ENCODE measurements at regions not wholly inside any gene's neighbourhood (a gene's known extent, or its start where the extent isn't known, plus 50 kb on each side); places are given as distances from the start of the nearest gene placed in this dataset.

- TF ChIP-seq POLR2AphosphoS5 (IDR thresholded peaks at IDR 0.05; ENCODE audit: control insufficient read depth, insufficient read depth, low read depth, low read length): no peak
- TF ChIP-seq CTCF (IDR thresholded peaks at IDR 0.05 in 2 of 3, conservative IDR thresholded peaks at IDR 0.05 in 1 of 3; ENCODE audit: insufficient read depth in 2 of 3, low read depth in 1 of 3, low read length in 3 of 3): no peak
- no peak for TF ChIP-seq ZSCAN32 (CRISPR knock-in tag; IDR thresholded peaks at IDR 0.05)
- no peak for TF ChIP-seq RBFOX2 (IDR thresholded peaks at IDR 0.05; ENCODE audit: low read depth, low read length)
- TF ChIP-seq EP400 (IDR thresholded peaks at IDR 0.05): no peak
- no peak for TF ChIP-seq POLR2A (conservative IDR thresholded peaks at IDR 0.05)
- no peak for TF ChIP-seq YY1 (IDR thresholded peaks at IDR 0.05; ENCODE audit: borderline replicate concordance in 1 of 3, control insufficient read depth in 1 of 3, extremely low read depth in 1 of 3, insufficient read depth in 3 of 3, insufficient read length in 1 of 3, insufficient replicate concordance in 2 of 3, low read depth in 1 of 3, low read length in 2 of 3)
- TF ChIP-seq ZBTB5 (IDR thresholded peaks at IDR 0.05): no peak
- TF ChIP-seq NBN (IDR thresholded peaks at IDR 0.05; ENCODE audit: low read depth): no peak
These were observed 361.5 kb downstream of the FIGN start for GRCh38 chr2:163374282-163374681.
